ENCODE measurements at regions not wholly inside any gene's neighbourhood (a gene's known extent, or its start where the extent isn't known, plus 50 kb on each side); places are given as distances from the start of the nearest gene placed in this dataset.

- no peak for TF ChIP-seq CTCF (conservative IDR thresholded peaks at IDR 0.05; ENCODE audit: low read depth, low read length)
- no peak for TF ChIP-seq EZH2 (IDR thresholded peaks at IDR 0.05; ENCODE audit: borderline replicate concordance, low read depth, low read length, poor library complexity, severe bottlenecking)
These were observed 350.5 kb upstream of the NRG3 start for GRCh38 chr10:81524467-81524866.

Measured in A673 (cell line).